ENCODE measurements at regions not wholly inside any gene's neighbourhood (a gene's known extent, or its start where the extent isn't known, plus 50 kb on each side); places are given as distances from the start of the nearest gene placed in this dataset.

DNA sequence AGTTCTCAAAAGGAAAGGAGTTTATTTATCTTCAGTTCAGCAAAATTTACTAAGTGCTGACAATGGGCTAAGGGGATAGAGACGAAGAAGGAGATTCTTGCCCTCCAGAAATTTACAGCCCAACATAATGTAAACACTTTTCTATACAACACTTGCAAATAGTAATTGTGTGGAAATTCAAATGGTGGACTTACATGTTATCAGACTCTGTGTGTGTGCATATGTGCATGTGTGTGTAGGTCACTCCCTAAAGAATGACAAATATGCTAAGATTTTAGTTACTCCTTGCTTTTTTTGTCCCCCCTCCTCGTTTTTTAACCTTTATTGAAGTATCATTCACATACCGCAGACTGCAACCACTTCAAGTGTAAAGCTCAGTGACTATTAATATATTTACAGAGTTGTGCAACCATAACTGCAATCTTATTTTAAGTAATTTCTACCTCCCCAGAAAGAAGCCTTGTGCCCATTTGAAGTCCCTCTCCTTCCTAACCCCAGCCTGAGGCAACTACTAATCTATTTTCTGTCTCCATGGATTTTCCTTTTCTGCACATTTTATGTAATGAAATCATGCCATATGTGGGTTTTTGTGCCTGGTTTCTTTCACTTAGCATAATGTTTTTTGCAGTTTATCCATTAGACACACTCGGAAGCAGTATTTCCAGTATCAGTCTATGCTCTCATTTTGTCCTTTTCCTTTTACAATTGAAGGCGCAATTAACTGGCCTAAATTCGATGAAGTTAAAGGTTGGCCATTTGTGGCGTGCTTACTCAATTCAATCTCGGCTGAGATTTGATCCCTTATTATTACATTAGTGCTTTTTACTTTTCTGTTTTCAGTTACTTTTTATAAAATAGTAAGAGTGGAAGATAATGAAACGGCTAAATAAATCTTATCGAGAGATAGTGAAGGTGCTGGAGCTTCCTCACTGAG, 318.4 kb downstream of the HAPSTR1 start:
- no peak overlapping the region for H3K27ac Mint-ChIP-seq
- no peaks in the 10 kb centered on the region for H3K36me3 Mint-ChIP-seq (ENCODE audit: low read depth)
- intact Hi-C loops (cut with DNase I, micrococcal nuclease) = no loop called here
- no peaks in the 10 kb centered on the region for H3K27me3 Mint-ChIP-seq
- POLR2A ChIA-PET = no interaction called here
- H3K4me1 Mint-ChIP-seq = no peaks in the 10 kb centered on the region
- CTCF ChIA-PET = interaction anchor here (0.8 kb wide), 1 partner anchor 10 kb away, joined by 3 read pairs; no protein-coding TSS in a partner anchor
- no peak for DNase-seq
- H3K4me3 Mint-ChIP-seq = no peak overlapping the region
- ATAC-seq = no peak
- H3K9me3 Mint-ChIP-seq (ENCODE audit: low read depth) = peaks cover 2% of the 10 kb centered on the region

DNA sequence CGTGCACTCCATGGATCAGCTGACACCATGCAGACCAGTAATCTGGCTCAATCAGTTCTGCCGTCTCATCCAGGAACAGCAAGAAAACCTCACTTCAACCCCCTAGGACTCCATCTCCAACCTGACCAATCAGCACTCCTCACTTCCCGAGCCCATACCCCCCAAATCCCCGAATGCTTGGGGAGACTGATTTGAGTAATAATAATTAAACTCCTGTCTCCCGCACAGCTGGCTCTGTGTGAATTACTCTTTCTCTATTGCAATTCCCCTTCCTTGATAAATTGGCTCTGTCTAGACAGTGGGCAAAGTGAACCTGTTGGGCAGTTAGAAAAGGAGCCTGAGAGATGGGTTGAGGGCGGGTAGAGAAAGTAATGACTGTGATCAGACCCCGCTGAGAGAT, 320.0 kb downstream of the HAPSTR1 start:
- no peaks in the 10 kb centered on the region for H3K27me3 Mint-ChIP-seq
- H3K27ac Mint-ChIP-seq = no peak overlapping the region
- POLR2A ChIA-PET = no interaction called here
- peaks cover 2% of the 10 kb centered on the region for H3K9me3 Mint-ChIP-seq (ENCODE audit: low read depth)
- ATAC-seq = no peak
- H3K4me1 Mint-ChIP-seq = no peaks in the 10 kb centered on the region
- no peak for DNase-seq
- CTCF ChIA-PET = no interaction called here
- no peak overlapping the region for H3K4me3 Mint-ChIP-seq
- no peaks in the 10 kb centered on the region for H3K36me3 Mint-ChIP-seq (ENCODE audit: low read depth)
- intact Hi-C loops (cut with DNase I, micrococcal nuclease) = no loop called here

DNA sequence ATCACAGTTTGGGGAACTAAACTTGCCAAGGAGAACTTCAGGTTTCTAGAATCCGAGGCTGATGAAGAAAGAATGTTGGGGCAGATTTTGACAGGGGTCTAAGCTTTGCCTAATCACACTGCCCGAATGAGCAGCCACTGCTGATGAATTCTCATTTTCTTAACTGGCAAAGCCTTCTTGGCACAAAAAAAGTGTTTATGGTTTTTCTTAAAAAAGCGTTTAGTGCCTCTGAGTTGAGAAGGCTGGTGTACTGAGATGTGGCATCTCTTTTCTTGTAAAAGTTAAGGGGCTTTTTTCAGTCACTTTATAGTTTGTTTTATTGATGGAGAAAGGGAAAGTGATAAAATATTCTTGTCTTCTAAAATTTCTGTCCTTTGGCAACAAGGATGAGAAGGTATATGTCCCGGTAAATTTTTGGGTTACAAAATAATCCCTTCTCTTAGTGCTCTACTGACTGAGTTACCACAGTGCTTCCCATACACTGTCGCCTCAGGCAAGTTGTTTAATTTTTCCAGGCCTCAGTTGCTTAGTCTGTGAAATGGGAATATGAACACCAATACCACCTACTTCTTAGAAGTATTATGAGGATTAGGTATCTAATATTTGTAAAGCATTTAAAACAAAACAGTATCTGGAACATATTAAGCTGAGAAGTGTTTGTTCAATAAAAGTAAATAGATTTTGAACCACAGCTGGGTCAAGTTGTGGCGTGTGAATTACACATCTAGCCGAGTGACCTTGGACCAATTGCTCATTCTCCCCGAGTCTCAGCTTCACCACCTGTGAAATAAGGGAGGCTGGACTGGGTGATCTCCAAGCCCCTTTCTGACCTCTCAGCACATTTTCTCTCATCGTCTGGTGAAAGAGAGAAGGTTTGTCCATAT, 320.8 kb downstream of the HAPSTR1 start:
- no peaks in the 10 kb centered on the region for H3K27me3 Mint-ChIP-seq
- H3K9me3 Mint-ChIP-seq (ENCODE audit: low read depth) = peaks cover 4% of the 10 kb centered on the region
- H3K36me3 Mint-ChIP-seq (ENCODE audit: low read depth) = no peaks in the 10 kb centered on the region
- ATAC-seq = no peak
- H3K4me1 Mint-ChIP-seq = no peaks in the 10 kb centered on the region
- CTCF ChIA-PET = no interaction called here
- intact Hi-C loops (cut with DNase I, micrococcal nuclease) = no loop called here
- DNase-seq = no peak
- H3K4me3 Mint-ChIP-seq = no peak overlapping the region
- H3K27ac Mint-ChIP-seq = no peak overlapping the region
- POLR2A ChIA-PET = no interaction called here

DNA sequence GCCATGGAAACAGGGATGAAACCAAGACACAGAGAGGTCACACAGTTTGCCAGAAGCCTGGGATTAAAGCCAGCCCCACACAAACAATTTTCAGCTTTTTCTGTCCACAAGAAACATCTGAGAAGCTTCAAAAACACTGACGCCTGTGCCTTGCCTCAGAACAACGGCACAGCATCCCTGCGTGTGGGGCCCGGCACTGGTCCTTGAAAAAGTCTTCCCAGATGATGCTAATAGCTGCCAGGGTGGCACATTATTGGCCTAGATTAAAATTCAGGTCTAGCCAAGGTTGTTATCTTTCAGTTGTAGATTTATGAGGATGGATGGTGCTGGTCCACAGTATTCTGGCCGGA, 321.4 kb downstream of the HAPSTR1 start:
- Mint-ChIP-seq H3K36me3 (ENCODE audit: low read depth) (no peaks in the 10 kb centered on the region), H3K27me3 (no peaks in the 10 kb centered on the region), H3K4me1 (no peaks in the 10 kb centered on the region), H3K4me3 (no peak overlapping the region), H3K9me3 (ENCODE audit: low read depth) (peaks cover 4% of the 10 kb centered on the region), H3K27ac (no peak overlapping the region)
- DNase-seq = no peak
- no peak for ATAC-seq
- ChIA-PET CTCF (no interaction called here), POLR2A (no interaction called here)
- intact Hi-C loops (cut with DNase I, micrococcal nuclease) = no loop called here

DNA sequence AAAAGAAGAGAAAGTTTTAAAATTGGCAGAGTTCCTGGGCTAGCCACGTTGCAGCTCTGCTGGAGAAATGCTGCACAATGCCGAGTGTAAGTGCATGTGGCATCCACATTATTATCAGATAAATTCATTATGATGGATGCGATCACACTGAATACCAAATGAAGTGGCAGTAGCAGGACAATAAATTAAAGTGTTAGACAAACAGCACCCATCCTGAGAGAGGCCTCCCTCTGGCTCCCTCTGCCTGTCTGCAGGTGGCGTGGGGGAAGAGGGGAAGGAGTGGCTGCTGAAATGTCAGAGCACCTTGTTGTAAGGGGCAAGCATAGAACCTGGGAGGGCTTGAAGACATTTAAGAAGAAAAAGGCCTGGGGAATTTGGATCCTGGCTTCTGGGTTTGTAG, 324.1 kb downstream of the HAPSTR1 start:
- CTCF ChIA-PET = no interaction called here
- Mint-ChIP-seq H3K9me3 (ENCODE audit: low read depth) (peaks cover 4% of the 10 kb centered on the region), H3K27ac (no peak overlapping the region), H3K4me1 (no peaks in the 10 kb centered on the region), H3K4me3 (no peak overlapping the region), H3K27me3 (no peaks in the 10 kb centered on the region), H3K36me3 (ENCODE audit: low read depth) (no peaks in the 10 kb centered on the region)
- DNase-seq = no peak
- ATAC-seq = no peak
- intact Hi-C loops (cut with DNase I, micrococcal nuclease) = no loop called here
- POLR2A ChIA-PET = no interaction called here

DNA sequence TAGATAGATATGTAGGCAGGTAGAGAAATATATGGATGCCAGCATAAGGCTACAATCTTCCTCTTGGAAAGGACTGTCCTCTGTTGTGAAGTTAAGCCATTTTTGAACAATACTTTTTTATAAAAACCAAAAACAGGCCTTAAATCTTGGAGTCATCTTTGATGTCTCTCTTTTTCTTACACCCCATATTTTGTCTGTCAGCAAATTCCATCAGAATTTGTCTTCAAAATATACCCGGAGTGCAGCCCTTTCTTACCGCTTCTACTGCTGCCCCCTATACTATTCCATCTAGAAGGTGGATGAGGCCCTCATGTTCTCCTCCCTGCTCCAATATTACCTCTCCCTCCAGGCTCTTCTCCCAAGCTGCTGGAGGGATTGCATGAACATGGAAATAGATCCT, 326.5 kb downstream of the HAPSTR1 start:
- CTCF ChIA-PET = no interaction called here
- intact Hi-C loops (cut with DNase I, micrococcal nuclease) = no loop called here
- DNase-seq = no peak

DNA sequence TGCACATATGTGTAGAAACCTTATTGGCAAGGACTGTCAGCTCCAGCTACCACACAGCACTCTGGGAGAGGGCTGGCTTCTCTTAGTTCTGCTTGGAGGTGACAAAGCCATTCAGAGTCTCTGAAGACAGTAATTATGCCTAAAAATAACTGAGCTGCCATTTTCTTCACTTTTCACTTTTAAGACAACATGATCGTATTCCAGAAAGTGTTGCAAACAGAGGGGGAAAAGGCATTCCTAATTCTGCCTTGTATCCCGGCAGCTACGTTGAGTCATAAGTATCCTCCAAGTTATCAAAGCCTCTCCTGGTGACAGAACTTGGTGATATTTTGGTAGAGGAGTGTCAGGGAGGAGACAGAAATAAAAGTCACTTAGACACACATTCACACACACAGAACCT, 327.7 kb downstream of the HAPSTR1 start:
- intact Hi-C loops (cut with DNase I, micrococcal nuclease) = no loop called here
- Mint-ChIP-seq H3K9me3 (ENCODE audit: low read depth) (peaks cover 2% of the 10 kb centered on the region), H3K27me3 (no peaks in the 10 kb centered on the region), H3K36me3 (ENCODE audit: low read depth) (no peaks in the 10 kb centered on the region), H3K4me1 (no peaks in the 10 kb centered on the region), H3K27ac (no peak overlapping the region), H3K4me3 (no peak overlapping the region)
- POLR2A ChIA-PET = no interaction called here
- DNase-seq (no peak), ATAC-seq (no peak)
- CTCF ChIA-PET = no interaction called here

More for the DNA sequence above, 326.5 kb downstream of the HAPSTR1 start:
- Mint-ChIP-seq H3K4me3 (no peak overlapping the region), H3K4me1 (no peaks in the 10 kb centered on the region), H3K9me3 (ENCODE audit: low read depth) (peaks cover 2% of the 10 kb centered on the region), H3K27ac (no peak overlapping the region), H3K27me3 (no peaks in the 10 kb centered on the region), H3K36me3 (ENCODE audit: low read depth) (no peaks in the 10 kb centered on the region)
- no peak for ATAC-seq
- POLR2A ChIA-PET = no interaction called here

DNA sequence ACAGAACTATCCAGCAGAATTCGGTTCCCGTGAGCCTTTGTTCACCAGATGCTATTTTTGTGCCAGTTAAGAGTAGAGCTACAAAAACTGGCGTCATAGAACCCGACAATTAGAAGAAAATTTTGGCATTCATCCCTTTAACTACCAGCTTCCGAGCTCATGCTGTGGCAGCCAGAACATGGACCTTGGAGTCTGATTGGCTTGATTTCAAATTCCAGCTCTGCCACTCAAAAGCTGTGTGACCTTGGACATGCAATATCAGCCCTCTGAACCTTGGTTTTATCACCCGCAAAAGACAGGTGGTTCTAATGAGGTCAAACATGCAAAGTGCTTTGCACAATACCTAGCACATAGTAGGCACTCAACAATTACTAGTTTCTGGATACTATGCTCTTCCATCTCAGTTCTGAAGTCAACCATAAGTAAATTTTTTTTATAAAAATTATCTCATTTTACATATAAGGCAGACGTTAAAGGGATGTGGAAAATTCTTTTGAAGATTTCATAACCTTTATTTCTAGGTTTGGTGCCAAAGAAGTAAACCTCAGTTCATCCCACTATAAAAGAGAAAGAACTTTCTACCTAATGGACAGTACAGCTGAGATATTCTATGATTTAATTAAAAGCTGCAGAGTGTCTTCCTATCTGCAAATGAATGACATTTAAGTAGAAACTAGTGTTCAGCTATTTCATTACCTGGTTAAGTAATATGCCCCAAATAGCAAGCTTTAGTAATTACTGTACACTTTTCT, 331.5 kb downstream of the HAPSTR1 start:
- no peak for ATAC-seq

DNA sequence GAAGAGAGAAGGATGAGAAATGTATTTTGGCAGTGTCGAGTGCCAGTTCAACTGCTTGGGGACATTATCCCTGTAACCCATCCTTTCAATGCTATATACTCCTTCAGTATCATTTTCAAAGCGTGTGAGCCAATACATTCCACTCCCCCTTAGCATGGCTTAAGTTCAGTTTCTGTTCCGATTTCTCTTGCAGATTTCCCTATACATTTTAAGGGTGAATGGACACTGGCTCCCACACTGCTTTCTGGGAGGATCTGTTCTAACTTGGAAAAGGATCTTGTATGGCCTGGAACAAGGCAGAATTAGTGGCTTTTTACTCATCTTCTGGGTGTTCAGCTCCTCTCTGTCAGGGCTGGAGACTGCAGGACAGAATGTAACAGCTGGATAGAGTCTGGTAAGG, 333.8 kb downstream of the HAPSTR1 start:
- no peaks in the 10 kb centered on the region for H3K36me3 Mint-ChIP-seq (ENCODE audit: low read depth)
- no peaks in the 10 kb centered on the region for H3K27me3 Mint-ChIP-seq

More for the DNA sequence above, 331.5 kb downstream of the HAPSTR1 start:
- ChIA-PET CTCF (no interaction called here), POLR2A (no interaction called here)
- H3K36me3 Mint-ChIP-seq (ENCODE audit: low read depth) = no peaks in the 10 kb centered on the region
- intact Hi-C loops (cut with DNase I, micrococcal nuclease) = no loop called here
- H3K4me3 Mint-ChIP-seq = no peak overlapping the region
- no peaks in the 10 kb centered on the region for H3K4me1 Mint-ChIP-seq
- H3K9me3 Mint-ChIP-seq (ENCODE audit: low read depth) = no peaks in the 10 kb centered on the region
- DNase-seq = no peak
- no peaks in the 10 kb centered on the region for H3K27me3 Mint-ChIP-seq
- H3K27ac Mint-ChIP-seq = no peak overlapping the region

DNA sequence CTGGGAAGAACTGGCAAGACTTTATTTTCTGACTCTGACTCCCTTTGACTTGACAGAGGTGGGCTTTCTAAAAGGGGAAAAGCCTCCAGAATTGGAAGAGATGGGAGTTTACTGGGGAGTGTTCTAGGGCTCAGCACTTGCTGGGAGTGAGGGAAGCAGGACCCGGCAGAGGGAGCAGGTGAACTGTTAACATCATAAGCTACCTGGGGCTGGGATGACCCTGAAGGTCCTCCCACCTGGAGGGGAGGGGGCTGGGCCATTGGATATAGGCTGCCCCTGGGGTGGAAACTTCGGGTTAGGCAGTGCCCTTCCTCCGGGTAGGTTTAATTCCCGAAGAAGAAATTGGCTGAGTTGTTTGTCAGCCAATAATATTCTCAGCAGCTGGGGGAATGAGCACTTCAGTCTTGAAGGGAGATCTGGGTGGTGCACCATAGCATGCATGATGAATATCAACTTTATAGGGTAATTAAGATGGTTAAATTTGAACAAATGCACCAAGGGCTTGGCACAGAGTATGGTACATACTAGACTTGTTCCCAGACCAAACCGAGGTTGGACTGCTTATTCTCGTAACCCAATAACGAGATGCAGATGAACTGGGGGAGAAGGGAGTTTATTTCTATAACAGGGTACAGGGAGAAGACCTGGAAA, 337.0 kb downstream of the HAPSTR1 start:
- POLR2A ChIA-PET = no interaction called here
- Mint-ChIP-seq H3K36me3 (ENCODE audit: low read depth) (no peaks in the 10 kb centered on the region), H3K9me3 (ENCODE audit: low read depth) (no peaks in the 10 kb centered on the region), H3K4me1 (no peaks in the 10 kb centered on the region), H3K4me3 (no peak overlapping the region), H3K27ac (no peak overlapping the region), H3K27me3 (peaks cover 4% of the 10 kb centered on the region)
- ATAC-seq (no peak), DNase-seq (no peak)
- CTCF ChIA-PET = no interaction called here
- intact Hi-C loops (cut with DNase I, micrococcal nuclease) = no loop called here

More for the DNA sequence above, 333.8 kb downstream of the HAPSTR1 start:
- Mint-ChIP-seq H3K4me1 (no peaks in the 10 kb centered on the region), H3K4me3 (no peak overlapping the region), H3K27ac (no peak overlapping the region), H3K9me3 (ENCODE audit: low read depth) (no peaks in the 10 kb centered on the region)
- ChIA-PET POLR2A (no interaction called here), CTCF (no interaction called here)
- DNase-seq = no peak
- ATAC-seq = no peak
- intact Hi-C loops (cut with DNase I, micrococcal nuclease) = no loop called here

DNA sequence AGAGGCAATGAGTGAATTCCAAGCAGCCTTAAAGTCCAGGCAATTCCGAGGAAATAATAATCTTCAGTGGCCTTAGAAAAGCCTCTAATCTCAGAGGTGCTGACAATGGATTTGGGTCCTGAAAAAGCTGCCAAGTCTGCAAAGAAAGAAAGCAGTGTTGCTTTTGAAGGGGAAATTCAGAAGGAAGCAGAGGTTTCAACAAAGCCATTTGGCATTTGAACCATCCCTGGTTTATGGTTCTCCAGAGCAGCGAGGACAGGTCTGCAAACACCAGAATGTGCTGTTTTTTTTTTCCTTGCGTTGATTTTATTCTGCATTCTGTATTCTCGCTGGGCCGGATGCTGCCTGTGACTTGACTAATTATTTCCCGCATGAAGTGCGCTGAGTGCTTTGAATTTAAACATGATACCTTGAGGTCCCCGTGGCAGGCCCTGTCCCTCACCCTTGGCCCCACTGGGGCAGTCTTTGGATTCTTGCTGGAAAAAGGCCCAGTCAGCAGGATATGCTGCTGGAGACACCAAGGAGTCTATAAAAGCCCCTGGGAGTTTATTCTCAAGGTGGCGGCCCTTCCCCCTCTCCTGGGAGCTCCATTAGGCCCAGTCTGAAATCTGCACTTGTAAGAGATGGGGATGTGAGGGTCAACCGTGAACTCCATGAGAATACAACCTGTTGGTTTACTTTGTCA, 338.3 kb downstream of the HAPSTR1 start:
- DNase-seq (no peak), ATAC-seq (no peak)
- intact Hi-C loops (cut with DNase I, micrococcal nuclease) = no loop called here
- CTCF ChIA-PET = interaction anchor here (0.7 kb wide), 1 partner anchor 10 kb away, joined by 3 read pairs; no protein-coding TSS in a partner anchor
- no peaks in the 10 kb centered on the region for H3K4me1 Mint-ChIP-seq
- peaks cover 4% of the 10 kb centered on the region for H3K27me3 Mint-ChIP-seq
- no peak overlapping the region for H3K27ac Mint-ChIP-seq
- POLR2A ChIA-PET = no interaction called here
- H3K4me3 Mint-ChIP-seq = no peak overlapping the region
- H3K36me3 Mint-ChIP-seq (ENCODE audit: low read depth) = no peaks in the 10 kb centered on the region
- no peaks in the 10 kb centered on the region for H3K9me3 Mint-ChIP-seq (ENCODE audit: low read depth)

All from activated CD4-positive, alpha-beta T cell treated with anti-CD3 and anti-CD28 coated beads for 36 hours (primary cell).